OCI-LY1 (cell line): ENCODE measurements at regions not wholly inside any gene's neighbourhood (a gene's known extent, or its start where the extent isn't known, plus 50 kb on each side); places are given as distances from the start of the nearest gene placed in this dataset.

ENCODE experiments used
- H2AFZ ChIP-seq: fragments of 200-600 bp; sonication (generic), shearing (Covaris generic); 2 replicates; pipeline ENCODE4 v1.6.0; 2014; ENCODE audit warnings: antibody characterized with exemption, mild to moderate bottlenecking, low read length
- H3F3A ChIP-seq: fragments of 200-600 bp; sonication (generic), shearing (Covaris generic); 2 replicates; pipeline ENCODE4 v1.6.0; 2014; ENCODE audit warnings: mild to moderate bottlenecking, antibody characterized with exemption, low read length, moderate library complexity; ENCODE audit not compliant: insufficient read depth
- H3K27ac ChIP-seq: fragments of 200-600 bp; sonication (generic); 2 replicates; pipeline ENCODE4 v1.5.1; 2014; ENCODE audit warnings: low read length, mixed run types, mild to moderate bottlenecking, low read depth; ENCODE audit not compliant: poor library complexity, severe bottlenecking
- H3K27me3 ChIP-seq: fragments of 200-600 bp; sonication (generic); 2 replicates; pipeline ENCODE4 v1.6.0; 2014; ENCODE audit warnings: antibody characterized with exemption, mild to moderate bottlenecking, low read length, moderate library complexity; ENCODE audit not compliant: insufficient read depth
- H3K36me3 ChIP-seq: fragments of 200-600 bp; sonication (generic); 2 replicates; pipeline ENCODE4 v1.6.1; 2014; ENCODE audit warnings: mild to moderate bottlenecking, antibody characterized with exemption, low read length, moderate library complexity, mixed read lengths; ENCODE audit not compliant: insufficient read depth
- H3K4me1 ChIP-seq: fragments of 200-600 bp; sonication (generic); 2 replicates; pipeline ENCODE4 v1.5.1; 2014; ENCODE audit warnings: mild to moderate bottlenecking, low read length, moderate library complexity; ENCODE audit not compliant: insufficient read depth, severe bottlenecking
- H3K4me2 ChIP-seq: fragments of 200-600 bp; sonication (generic), shearing (Covaris generic); 2 replicates; pipeline ENCODE4 v1.6.1; 2014; ENCODE audit warnings: low read length
- H3K4me3 ChIP-seq: fragments of 200-600 bp; sonication (generic); 2 replicates; pipeline ENCODE4 v1.5.1; 2014; ENCODE audit warnings: low read length, low read depth, mild to moderate bottlenecking, mixed read lengths; ENCODE audit not compliant: poor library complexity, severe bottlenecking
- H3K79me2 ChIP-seq: fragments of 200-600 bp; shearing (Covaris generic); 2 replicates; pipeline ENCODE4 v1.6.1; 2016; ENCODE audit warnings: mixed run types, low read length, mixed read lengths; ENCODE audit not compliant: insufficient read depth
- H3K9ac ChIP-seq: fragments of 200-600 bp; sonication (generic), shearing (Covaris generic); 2 replicates; pipeline ENCODE4 v1.6.1; 2014; ENCODE audit warnings: mild to moderate bottlenecking, low read length, mixed read lengths
- H3K9me2 ChIP-seq: fragments of 200-600 bp; sonication (generic), shearing (Covaris generic); 2 replicates; pipeline ENCODE4 v1.6.1; 2014; ENCODE audit warnings: low read depth, mild to moderate bottlenecking, low read length, mixed read lengths
- H3K9me3 ChIP-seq: fragments of 200-600 bp; shearing (Covaris generic); 2 replicates; pipeline ENCODE4 v1.6.1; 2014; ENCODE audit warnings: low read length, mixed read lengths
- H4K20me1 ChIP-seq: fragments of 200-600 bp; sonication (generic), shearing (Covaris generic); 2 replicates; pipeline ENCODE4 v1.6.0; 2016; ENCODE audit warnings: mild to moderate bottlenecking, low read length; ENCODE audit not compliant: insufficient read depth
- CTCF ChIP-seq: fragments of 200-600 bp; sonication (generic), shearing (Covaris generic); IDR thresholded peaks from 2 replicates; pipeline ENCODE4 v1.5.1; 2017; ENCODE audit warnings: mild to moderate bottlenecking, antibody characterized with exemption, low read length, moderate library complexity, mixed read lengths
- EZH2 ChIP-seq: fragments of 200-600 bp; sonication (generic), shearing (Covaris generic); IDR thresholded peaks from 2 replicates; pipeline ENCODE4 v1.8.0; 2017; ENCODE audit warnings: borderline replicate concordance, mixed run types, mild to moderate bottlenecking, antibody characterized with exemption, low read length, moderate library complexity, mixed read lengths

- Histone ChIP-seq H4K20me1 (no peaks in the 10 kb centered on the region), H3K4me2 (no peak overlapping the region), H3K36me3 (no peaks in the 10 kb centered on the region), H3K27ac (no peak overlapping the region), H3K4me1 (no peaks in the 10 kb centered on the region), H3K9me2 (no peaks in the 10 kb centered on the region), H3K9ac (no peak overlapping the region), H3F3A (no peaks in the 10 kb centered on the region), H3K9me3 (no peaks in the 10 kb centered on the region), H3K27me3 (no peaks in the 10 kb centered on the region), H3K79me2 (no peaks in the 10 kb centered on the region), H2AFZ (no peak overlapping the region), H3K4me3 (no peak overlapping the region)
- TF ChIP-seq EZH2 (no peak), CTCF (no peak)
These were observed 281.7 kb downstream of the SKIDA1 start for GRCh38 chr10:21243748-21244257.

GRCh38 chr10:21242915-21243314 is 282.6 kb downstream of the SKIDA1 start:
- no peaks in the 10 kb centered on the region for H3K9me3 ChIP-seq
- H3K79me2 ChIP-seq, result no peaks in the 10 kb centered on the region
- no peaks in the 10 kb centered on the region for H3K4me1 ChIP-seq
- H3F3A ChIP-seq, result no peaks in the 10 kb centered on the region
- H3K36me3 ChIP-seq, result no peaks in the 10 kb centered on the region
- H3K4me3 ChIP-seq, result no peak overlapping the region
- H3K9ac ChIP-seq, result no peak overlapping the region
- H3K27me3 ChIP-seq, result no peaks in the 10 kb centered on the region
- TF ChIP-seq EZH2, result no peak
- TF ChIP-seq CTCF, result no peak
- no peak overlapping the region for H3K27ac ChIP-seq
- H3K4me2 ChIP-seq, result no peak overlapping the region
- H2AFZ ChIP-seq, result no peak overlapping the region
- H4K20me1 ChIP-seq, result no peaks in the 10 kb centered on the region
- no peaks in the 10 kb centered on the region for H3K9me2 ChIP-seq

- H3K4me1 ChIP-seq, result no peaks in the 10 kb centered on the region
These were observed 286.8 kb downstream of the SKIDA1 start for GRCh38 chr10:21238717-21239116.

More at GRCh38 chr10:21238717-21239116, 286.8 kb downstream of the SKIDA1 start:
- no peak overlapping the region for H3K9ac ChIP-seq
- H3K9me3 ChIP-seq, result no peaks in the 10 kb centered on the region
- H3K27ac ChIP-seq, result no peak overlapping the region
- no peaks in the 10 kb centered on the region for H3K79me2 ChIP-seq
- no peaks in the 10 kb centered on the region for H3K9me2 ChIP-seq
- no peaks in the 10 kb centered on the region for H3F3A ChIP-seq
- no peaks in the 10 kb centered on the region for H4K20me1 ChIP-seq
- no peak overlapping the region for H2AFZ ChIP-seq
- H3K27me3 ChIP-seq, result no peaks in the 10 kb centered on the region
- no peak overlapping the region for H3K4me2 ChIP-seq
- H3K36me3 ChIP-seq, result no peaks in the 10 kb centered on the region
- no peak overlapping the region for H3K4me3 ChIP-seq
- TF ChIP-seq CTCF (no peak), EZH2 (no peak)
